ENCODE measurements at regions not wholly inside any gene's neighbourhood (a gene's known extent, or its start where the extent isn't known, plus 50 kb on each side); places are given as distances from the start of the nearest gene placed in this dataset.

DNA sequence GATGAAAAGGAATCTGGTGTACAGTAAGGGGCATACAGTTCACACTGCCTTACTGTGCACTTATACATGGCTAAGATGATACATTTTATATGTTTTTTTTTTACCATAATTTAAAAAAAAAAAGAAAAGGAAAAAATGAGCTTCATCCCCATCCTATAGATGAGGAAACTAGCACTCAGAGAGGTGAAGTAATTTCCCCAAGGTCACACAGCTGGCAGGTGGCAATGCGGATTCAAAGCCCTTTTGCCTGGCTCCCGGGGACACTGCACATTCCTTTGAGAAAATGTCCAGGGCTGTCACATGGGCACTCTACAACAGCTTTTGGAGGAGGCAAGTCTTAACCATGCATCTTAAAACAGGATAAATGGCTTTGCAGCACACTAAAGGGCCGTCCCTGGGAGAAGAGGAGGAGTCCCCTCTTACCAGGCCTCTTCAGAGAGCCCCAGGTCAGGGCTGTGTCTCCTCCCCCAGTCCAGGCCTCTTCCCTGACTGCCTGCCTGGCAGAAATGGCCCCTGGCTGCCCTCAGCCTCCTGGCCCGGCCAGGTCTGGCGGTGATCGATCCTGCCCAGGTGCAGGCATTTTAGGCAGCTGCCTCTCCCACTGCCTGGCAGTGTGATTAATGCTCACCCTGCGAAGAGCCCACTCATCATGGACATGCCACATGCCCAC lies 95.1 kb upstream of the LINGO1 start:
- no peak for DNase-seq

GRCh38 chr15:77724715-77725114 lies 92.0 kb upstream of the LINGO1 start:
- DNase-seq, result no peak

GRCh38 chr15:77723756-77724155 lies 91.0 kb upstream of the LINGO1 start:
- no peak for DNase-seq

- no peak for DNase-seq
Observed at GRCh38 chr15:77722759-77723460, 90.2 kb upstream of the LINGO1 start.

- no peak for DNase-seq
Observed at GRCh38 chr15:77721963-77722362, 89.3 kb upstream of the LINGO1 start.

GRCh38 chr15:77720655-77721054 lies 87.9 kb upstream of the LINGO1 start:
- DNase-seq, result no peak

DNA sequence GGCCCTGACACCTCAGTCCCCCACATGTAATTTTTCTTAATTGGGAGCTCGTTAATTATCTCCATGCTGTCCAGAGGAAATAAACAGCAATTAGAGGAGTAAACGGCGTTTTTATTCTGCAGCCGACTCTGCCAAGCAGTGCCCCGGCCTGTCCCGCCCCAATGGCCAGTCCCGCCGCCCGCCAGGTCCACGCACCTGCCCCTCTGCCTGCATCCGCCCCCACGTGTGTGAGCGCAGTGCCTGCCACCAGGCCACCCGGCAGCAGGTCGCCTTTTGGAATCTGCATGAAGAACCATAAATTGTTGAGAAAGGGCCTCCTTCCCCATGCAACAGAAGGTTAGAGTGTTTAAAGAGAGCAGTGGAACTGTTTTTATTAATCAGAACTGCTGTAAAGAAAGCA lies 87.5 kb upstream of the LINGO1 start:
- no peak for DNase-seq

DNA sequence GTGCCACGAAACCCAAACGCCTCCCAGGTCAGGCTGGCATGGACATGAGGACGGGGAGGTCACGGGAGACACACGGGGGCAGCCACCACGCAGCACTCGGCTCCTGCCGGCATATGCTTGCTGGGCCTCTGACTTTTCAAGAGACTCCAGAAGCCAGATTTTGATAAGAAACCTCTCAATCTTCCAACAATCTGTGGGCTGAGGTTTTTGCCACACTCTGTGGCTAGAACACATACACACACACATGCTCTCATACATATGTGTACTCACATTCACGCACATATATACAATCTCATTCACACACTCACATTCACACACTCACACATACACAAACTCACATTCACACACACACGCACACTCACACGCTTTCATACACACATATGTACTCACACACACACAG lies 86.7 kb upstream of the LINGO1 start:
- DNase-seq, result no peak

DNA sequence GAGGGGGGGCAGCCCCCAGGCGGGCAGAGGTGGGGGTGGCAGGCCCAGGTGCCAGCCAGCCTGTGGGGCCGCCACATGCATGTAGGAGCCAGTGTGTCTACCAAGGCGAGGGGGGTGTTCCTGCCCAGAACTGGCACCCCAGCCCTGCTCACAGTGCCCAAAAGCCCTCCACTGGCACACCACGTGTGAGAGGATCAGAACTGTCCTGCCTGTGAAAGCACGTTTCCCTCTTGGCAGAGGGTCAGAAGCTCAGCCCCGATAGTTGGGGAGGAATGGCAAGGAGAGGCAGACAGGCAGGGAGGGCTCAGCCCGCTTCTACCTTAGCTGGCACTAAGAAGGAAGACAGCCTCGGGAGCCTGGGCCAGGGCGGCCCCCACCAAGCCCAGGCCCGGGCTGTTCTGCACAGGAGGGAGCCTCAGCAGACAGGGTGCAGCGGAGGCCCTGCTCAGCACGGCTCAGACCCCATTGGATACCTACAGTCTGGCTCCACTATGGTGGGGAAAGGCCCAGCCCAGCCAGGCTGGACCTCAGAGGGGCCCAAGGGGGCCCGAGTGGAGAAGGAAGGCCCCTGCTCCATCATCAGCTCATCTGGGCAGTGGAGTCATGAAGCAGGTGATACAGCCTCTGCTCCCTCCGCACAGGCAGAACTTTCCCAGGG lies 84.8 kb upstream of the LINGO1 start:
- DNase-seq, result no peak

GRCh38 chr15:77716632-77717332 lies 84.1 kb upstream of the LINGO1 start:
- no peak for DNase-seq

DNA sequence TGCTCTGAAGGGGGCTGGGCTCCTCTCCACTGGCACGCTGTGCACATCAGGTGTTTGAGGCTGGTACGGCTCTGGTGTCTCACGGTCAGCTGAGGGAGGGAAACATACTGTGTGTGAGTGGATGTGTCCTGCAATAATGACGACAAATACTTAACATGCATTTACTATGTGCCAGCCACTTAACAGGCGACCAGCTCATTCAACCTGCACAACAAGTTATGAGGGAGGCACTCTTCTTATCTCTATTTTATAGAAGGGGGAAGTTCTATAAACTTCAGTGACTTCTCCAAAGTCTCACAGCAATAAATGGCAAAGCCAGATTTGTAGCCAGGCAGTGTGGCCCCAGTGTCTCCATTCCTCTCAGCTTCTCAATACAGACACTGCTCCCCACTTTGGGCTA lies 83.1 kb upstream of the LINGO1 start:
- DNase-seq, result no peak

GRCh38 chr15:77715051-77715450 lies 82.3 kb upstream of the LINGO1 start:
- no peak for DNase-seq

GRCh38 chr15:77714555-77714954 lies 81.8 kb upstream of the LINGO1 start:
- no peak for DNase-seq

GRCh38 chr15:77714023-77714422 lies 81.3 kb upstream of the LINGO1 start:
- no peak for DNase-seq

DNA sequence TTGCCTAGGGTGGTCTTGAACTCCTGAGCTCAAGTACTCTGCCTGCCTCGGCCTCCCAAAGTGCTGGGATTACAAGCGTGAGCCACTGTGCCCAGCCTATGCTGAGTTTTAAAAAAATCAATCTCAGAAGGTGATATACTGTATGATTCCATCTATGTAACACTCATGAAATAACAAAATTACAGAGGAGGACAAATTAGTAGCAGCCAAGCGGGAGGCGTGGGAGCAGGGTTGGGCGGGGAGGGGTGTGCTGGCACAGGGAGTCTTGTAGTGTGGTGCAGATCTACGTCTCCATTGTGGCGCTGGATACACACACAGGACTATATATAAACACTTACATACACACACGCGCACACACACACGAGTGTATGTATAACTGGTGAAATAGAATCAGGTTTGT lies 80.6 kb upstream of the LINGO1 start:
- DNase-seq, result no peak

GRCh38 chr15:77712438-77712837 lies 79.7 kb upstream of the LINGO1 start:
- DNase-seq, result no peak

DNA sequence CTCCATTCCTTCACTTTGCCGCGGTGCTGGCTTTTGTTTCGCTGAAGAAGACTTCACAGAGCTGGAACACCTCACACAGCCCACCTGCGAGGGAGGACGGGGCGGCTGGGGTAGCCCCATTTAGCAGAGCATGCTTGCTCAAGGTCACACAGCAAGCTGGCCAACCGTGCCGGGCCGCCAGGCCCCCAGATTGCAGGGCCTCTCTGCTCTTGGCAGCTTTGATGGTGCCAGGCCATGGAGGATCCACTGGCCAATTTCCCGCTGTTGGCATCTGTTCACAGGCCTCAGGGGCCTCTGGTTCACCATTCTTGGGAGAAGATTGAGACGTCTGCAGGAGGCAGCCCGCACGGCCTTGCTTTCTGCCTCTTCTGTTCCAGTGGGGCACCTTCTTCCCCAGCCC lies 77.9 kb upstream of the LINGO1 start:
- DNase-seq, result no peak

GRCh38 chr15:77710206-77710605 lies 77.5 kb upstream of the LINGO1 start:
- no peak for DNase-seq

DNA sequence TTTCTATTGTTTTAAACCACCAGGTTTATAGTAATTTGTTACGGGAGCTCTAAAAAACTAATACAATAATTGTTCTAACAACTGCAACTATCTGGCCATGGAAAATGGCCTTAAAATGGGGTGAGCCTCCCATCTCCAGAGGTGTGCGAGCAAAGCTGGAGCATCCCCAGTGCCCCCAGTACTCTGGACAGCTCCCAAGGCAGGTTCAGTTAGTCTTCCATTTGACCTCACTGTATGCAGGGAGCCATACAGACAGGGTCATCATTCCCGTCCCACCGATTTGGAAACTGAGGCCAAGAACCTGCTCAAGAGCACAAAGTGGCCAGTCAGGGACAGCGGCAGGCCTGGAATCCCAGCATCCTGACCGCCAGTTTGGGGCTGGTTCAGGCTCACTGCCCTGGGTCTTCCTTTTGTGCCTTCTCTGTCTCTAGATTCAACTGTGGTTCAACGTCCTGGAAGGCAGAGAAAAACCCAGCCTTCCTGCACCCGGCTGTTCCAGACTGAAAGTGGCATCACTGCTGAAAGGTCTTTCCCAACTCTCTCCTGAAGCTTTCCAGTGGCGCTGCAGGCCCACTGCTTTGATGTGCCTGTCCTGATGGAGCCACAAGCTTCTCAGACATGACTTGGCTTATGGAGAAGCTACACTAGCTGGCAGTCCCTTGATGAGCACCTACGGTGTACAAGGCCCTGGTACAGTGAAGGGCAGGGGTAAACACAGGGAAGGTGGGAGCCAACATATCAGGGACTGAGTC lies 76.6 kb upstream of the LINGO1 start:
- DNase-seq, result no peak

DNA sequence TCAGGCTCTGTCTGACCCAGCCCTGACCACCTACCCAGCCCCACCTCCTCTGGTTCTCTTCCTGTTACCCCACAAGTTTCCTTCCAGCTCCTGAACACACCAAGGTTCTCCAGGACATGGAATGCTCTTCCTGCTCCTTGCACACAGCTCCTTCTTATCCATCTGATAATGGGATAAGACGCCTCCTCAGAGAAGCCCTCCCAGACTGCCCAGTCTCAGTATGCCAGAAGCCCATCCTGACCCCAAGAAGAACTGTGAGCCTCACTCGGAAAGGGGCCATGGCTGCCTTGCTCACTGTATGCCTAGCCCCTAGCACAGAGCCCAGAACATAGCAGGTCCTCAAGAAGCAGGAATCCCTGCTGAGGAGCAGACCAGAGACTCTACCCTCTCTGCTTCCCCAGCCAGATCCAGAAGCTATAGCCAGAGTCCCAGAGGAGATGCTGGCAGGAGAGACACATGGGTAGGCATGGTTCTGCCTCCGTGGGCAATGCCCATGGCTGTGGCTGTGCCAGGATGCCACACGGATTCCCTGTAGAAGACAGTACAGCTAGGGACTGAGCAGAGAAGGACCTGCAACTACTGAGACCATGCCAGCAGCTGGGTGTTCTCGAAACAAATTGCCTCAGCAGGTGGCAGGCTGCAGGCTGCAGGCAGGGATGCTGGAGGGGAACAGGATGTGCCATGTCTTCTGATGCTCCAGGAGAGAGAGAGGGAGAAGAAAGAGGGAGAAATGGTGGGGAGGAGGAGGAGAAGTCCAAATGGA lies 74.0 kb upstream of the LINGO1 start:
- no peak for DNase-seq

DNA sequence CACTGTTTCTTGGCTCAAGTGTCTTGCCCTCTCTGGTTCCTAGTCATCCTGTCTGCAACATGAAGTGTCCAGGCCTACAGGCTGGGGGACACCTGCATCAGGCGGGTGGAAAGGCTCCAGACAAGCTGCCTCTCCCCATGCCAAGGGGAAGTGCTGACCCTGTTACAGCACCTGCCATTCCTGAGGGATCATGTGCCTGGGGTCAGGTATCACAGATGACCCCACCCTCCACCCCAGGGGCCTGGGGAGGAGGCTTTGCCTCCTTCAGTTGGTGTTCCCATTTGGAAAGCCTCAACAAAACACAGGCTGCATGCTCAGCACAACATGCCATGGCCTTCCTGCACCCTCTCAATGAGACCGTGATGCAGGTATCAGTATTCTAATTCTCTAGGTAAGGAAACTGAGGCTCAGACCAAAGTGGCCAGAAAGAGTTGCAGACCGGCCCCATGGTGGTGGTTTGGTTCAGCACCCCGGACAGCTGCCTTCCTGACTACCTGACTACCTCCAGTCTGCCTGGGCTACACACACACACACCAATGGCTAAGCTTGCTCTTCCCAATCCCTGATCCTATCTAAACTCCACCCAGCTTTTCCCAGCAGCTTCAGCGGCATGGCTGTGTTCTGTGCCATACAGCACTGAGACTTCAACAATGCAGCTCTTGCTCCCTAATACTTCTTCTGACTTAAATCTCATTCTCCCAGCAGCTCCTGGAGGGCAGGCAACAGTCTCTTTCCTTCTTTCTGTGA lies 69.7 kb upstream of the LINGO1 start:
- DNase-seq, result no peak
